ENCODE measurements at regions not wholly inside any gene's neighbourhood (a gene's known extent, or its start where the extent isn't known, plus 50 kb on each side); places are given as distances from the start of the nearest gene placed in this dataset.

- Histone ChIP-seq H3K27me3 (replicated peaks in 1 of 4; ENCODE audit: control insufficient read depth in 3 of 4, extremely low read depth in 1 of 4, insufficient read depth in 3 of 4, low read length in 3 of 4) (no peaks in the 10 kb centered on the region), H3K79me2 (ENCODE audit: control insufficient read depth in 1 of 2, insufficient read depth in 2 of 2, low read length in 2 of 2) (no peaks in the 10 kb centered on the region), H2AFZ (ENCODE audit: low read length) (no peak overlapping the region), H3K36me3 (ENCODE audit: control insufficient read depth in 2 of 4, insufficient read depth in 4 of 4, low read length in 3 of 4) (no peaks in the 10 kb centered on the region), H4K8ac (ENCODE audit: extremely low read depth, insufficient read depth, low read length) (no peak overlapping the region), H3K4me2 (ENCODE audit: insufficient read depth in 1 of 2, low read depth in 2 of 2, low read length in 2 of 2) (no peak overlapping the region), H3K4me1 (replicated peaks in 1 of 4; ENCODE audit: control insufficient read depth in 3 of 4, insufficient read depth in 4 of 4, low read length in 3 of 4) (no peaks in the 10 kb centered on the region), H3K23me2 (ENCODE audit: low read depth, low read length) (no peaks in the 10 kb centered on the region), H2BK120ac (replicated peaks; ENCODE audit: low read depth, low read length) (no peak overlapping the region), H3K9me3 (ENCODE audit: insufficient read depth in 2 of 2, low read depth in 1 of 2, low read length in 1 of 2) (no peaks in the 10 kb centered on the region), H4K91ac (replicated peaks; ENCODE audit: insufficient read length, low read length) (no peak overlapping the region), H3K79me1 (ENCODE audit: low read depth, low read length) (no peaks in the 10 kb centered on the region), H3K18ac (ENCODE audit: extremely low read depth, low read length) (no peak overlapping the region), H4K20me1 (replicated peaks in 1 of 2; ENCODE audit: control insufficient read depth in 1 of 2, insufficient read depth in 2 of 2, low read length in 2 of 2) (no peaks in the 10 kb centered on the region), H4K5ac (ENCODE audit: insufficient read length, low read depth, low read length) (no peak overlapping the region), H2BK15ac (ENCODE audit: low read length) (no peak overlapping the region), H3K4ac (replicated peaks; ENCODE audit: insufficient read length, low read depth, low read length) (no peak overlapping the region), H2BK5ac (ENCODE audit: low read depth, low read length) (no peak overlapping the region), H2AK5ac (ENCODE audit: low read depth, low read length) (no peak overlapping the region), H3K14ac (ENCODE audit: insufficient read length) (no peak overlapping the region), H2BK20ac (ENCODE audit: low read length) (no peak overlapping the region), H3K27ac (ENCODE audit: low read depth, low read length) (no peak overlapping the region), H3K56ac (replicated peaks; ENCODE audit: insufficient read length, low read depth, low read length) (no peak overlapping the region), H2BK12ac (ENCODE audit: low read depth, low read length) (no peak overlapping the region), H3K23ac (ENCODE audit: insufficient read length) (no peak overlapping the region), H3K9ac (replicated peaks in 1 of 4; ENCODE audit: extremely low read depth in 1 of 4, low read depth in 3 of 4, low read length in 3 of 4) (no peak overlapping the region), H3K4me3 (ENCODE audit: extremely low read depth in 1 of 4, insufficient read depth in 2 of 4, low read depth in 3 of 4, low read length in 4 of 4) (no peak overlapping the region)
- CTCF ChIA-PET (ENCODE audit: partially characterized antibody): no interaction called here
- no peak for DNase-seq (ENCODE audit: low read depth in 1 of 2, low spot score in 2 of 2)
- TF ChIP-seq HDAC2 (IDR thresholded peaks at IDR 0.05; ENCODE audit: borderline replicate concordance in 1 of 2, low read depth in 2 of 2, low read length in 2 of 2) (no peak), KDM1A (IDR thresholded peaks at IDR 0.05; ENCODE audit: borderline replicate concordance, low read length) (no peak), POU5F1 (IDR thresholded peaks at IDR 0.05; ENCODE audit: low read depth, low read length) (no peak), SIN3A (conservative IDR thresholded peaks at IDR 0.05 in 1 of 2, IDR thresholded peaks at IDR 0.05 in 1 of 2; ENCODE audit: low read depth in 1 of 2, low read length in 2 of 2) (no peak), SP2 (IDR thresholded peaks at IDR 0.05; ENCODE audit: low read length) (no peak), BCL11A (IDR thresholded peaks at IDR 0.05; ENCODE audit: low read depth in 2 of 2, low read length in 2 of 2) (no peak), FOSL1 (IDR thresholded peaks at IDR 0.05; ENCODE audit: insufficient read depth, low read depth, low read length) (no peak), E2F6 (IDR thresholded peaks at IDR 0.05) (no peak), ASH2L (IDR thresholded peaks at IDR 0.05; ENCODE audit: low read length) (no peak)
- 92% methylated on average over 3 of the region's 3 CpGs; no CpG with 5 or more reads in 1 of the 2 experiments for WGBS, 2 experiments (ENCODE audit: extremely low coverage in 1 of 2, insufficient coverage in 1 of 2, insufficient read length in 1 of 2, insufficient replicate concordance in 2 of 2, low coverage in 1 of 2, low lambda C conversion rate in 2 of 2, missing lambda C conversion rate in 1 of 2)
- POLR2A ChIA-PET (ENCODE audit: partially characterized antibody): no interaction called here
- no peak for FAIRE-seq
Measured at GRCh38 chr13:69331245-69331644, 776.4 kb upstream of the ATXN8OS start.

All from H1 (cell line).